ENCODE measurements at regions not wholly inside any gene's neighbourhood (a gene's known extent, or its start where the extent isn't known, plus 50 kb on each side); places are given as distances from the start of the nearest gene placed in this dataset.
A peak's percentile ranks its signal among the peaks of the same experiment; 100 is the strongest.

GRCh38 chr12:24709216-24709615, 239.7 kb downstream of the BCAT1 start:
- Mint-ChIP-seq H3K27me3 (no peaks in the 10 kb centered on the region), H3K4me3 (no peak overlapping the region), H3K4me1 (peaks cover 8% of the 10 kb centered on the region), H3K9me3 (no peaks in the 10 kb centered on the region), H3K27ac (no peak overlapping the region), H3K36me3 (no peaks in the 10 kb centered on the region)
- no peak for ATAC-seq (ENCODE audit: low read depth)
- no peak for DNase-seq (ENCODE audit: low spot score in 2 of 2)

DNA sequence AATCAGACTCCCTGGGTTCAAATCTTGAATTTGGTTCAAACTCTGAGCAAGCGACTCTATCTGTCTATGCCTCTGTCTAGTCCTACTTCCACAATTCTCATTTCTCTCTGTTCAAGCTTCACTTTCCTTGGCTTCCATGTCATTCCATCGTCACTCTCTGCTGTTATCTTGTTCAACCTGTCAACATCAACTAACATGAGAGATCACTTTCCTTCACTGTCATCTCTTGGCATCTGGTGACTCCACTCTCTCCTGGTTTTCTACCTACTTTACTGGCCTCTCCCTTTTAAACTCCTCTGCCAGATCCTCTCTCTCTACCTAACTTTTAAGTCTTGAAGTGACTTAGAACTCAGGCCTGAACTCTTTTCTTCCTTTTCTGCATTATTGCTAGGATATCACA, 240.2 kb downstream of the BCAT1 start:
- no peaks in the 10 kb centered on the region for H3K36me3 Mint-ChIP-seq
- no peaks in the 10 kb centered on the region for H3K9me3 Mint-ChIP-seq
- no peak overlapping the region for H3K27ac Mint-ChIP-seq
- no peak for ATAC-seq (ENCODE audit: low read depth)
- H3K4me3 Mint-ChIP-seq: no peak overlapping the region
- no peak for DNase-seq (ENCODE audit: low spot score in 2 of 2)
- H3K4me1 Mint-ChIP-seq: peaks cover 8% of the 10 kb centered on the region
- H3K27me3 Mint-ChIP-seq: no peaks in the 10 kb centered on the region

- no peaks in the 10 kb centered on the region for H3K36me3 Mint-ChIP-seq
- peaks cover 8% of the 10 kb centered on the region for H3K4me1 Mint-ChIP-seq
- H3K4me3 Mint-ChIP-seq: no peak overlapping the region
- H3K27me3 Mint-ChIP-seq: no peaks in the 10 kb centered on the region
- H3K9me3 Mint-ChIP-seq: no peaks in the 10 kb centered on the region
- ATAC-seq (ENCODE audit: low read depth): no peak
- DNase-seq (ENCODE audit: low spot score in 2 of 2): no peak
- no peak overlapping the region for H3K27ac Mint-ChIP-seq
Observed at GRCh38 chr12:24708043-24708442, 240.9 kb downstream of the BCAT1 start.

DNA sequence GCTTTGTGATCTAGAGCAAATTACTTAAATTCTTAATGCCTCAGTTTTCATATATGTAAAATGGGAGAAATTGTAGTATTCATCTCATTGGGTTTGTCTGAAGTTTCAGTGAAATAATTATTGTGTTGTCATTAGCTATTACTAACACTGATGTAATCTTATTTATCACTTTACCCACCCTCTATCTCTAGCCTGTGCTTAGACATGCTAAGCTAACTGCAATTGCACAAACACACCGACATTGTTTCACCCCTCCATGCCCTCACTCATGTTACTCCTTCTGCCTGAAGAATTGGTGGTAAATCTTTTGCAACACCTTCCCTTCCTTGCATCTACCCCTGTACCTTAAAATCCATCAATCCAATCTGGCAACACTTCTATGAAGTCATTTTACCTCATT, 241.6 kb downstream of the BCAT1 start:
- no peaks in the 10 kb centered on the region for H3K36me3 Mint-ChIP-seq
- peaks cover 8% of the 10 kb centered on the region for H3K4me1 Mint-ChIP-seq
- H3K27ac Mint-ChIP-seq: no peak overlapping the region
- no peak for DNase-seq (ENCODE audit: low spot score in 2 of 2)
- no peak overlapping the region for H3K4me3 Mint-ChIP-seq
- ATAC-seq (ENCODE audit: low read depth): no peak
- H3K27me3 Mint-ChIP-seq: no peaks in the 10 kb centered on the region
- H3K9me3 Mint-ChIP-seq: no peaks in the 10 kb centered on the region

DNA sequence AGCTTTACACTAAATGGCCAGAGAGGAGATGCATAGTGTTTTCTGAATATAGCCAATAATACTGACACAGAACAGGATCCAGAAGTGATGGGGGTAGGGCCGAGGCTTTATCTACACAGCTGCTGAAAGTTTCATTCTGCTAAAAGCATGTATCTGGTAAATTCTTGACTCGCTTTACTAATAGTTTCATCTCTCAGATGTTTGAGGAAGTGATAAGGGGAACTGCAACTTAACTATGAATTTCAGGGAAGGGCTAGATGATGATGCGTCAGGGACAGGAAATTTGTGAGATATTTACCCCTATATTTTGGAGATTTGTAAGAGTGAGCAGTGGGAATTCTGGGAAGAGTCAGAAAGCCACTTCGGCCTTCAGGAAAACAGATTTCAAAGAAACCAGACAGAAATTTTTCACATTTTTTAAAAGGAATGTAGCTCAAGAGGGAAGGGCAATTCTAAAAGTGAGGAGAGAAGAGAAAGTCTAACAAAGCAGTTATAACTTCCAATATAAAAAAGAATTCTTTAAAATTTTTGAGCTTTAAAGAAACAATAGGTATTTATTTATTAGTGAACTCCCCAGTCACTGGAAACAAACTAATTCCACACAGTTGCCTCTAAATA, 243.1 kb downstream of the BCAT1 start:
- Mint-ChIP-seq H3K9me3 (no peaks in the 10 kb centered on the region), H3K27me3 (no peaks in the 10 kb centered on the region), H3K4me3 (no peak overlapping the region), H3K4me1 (peaks cover 10% of the 10 kb centered on the region), H3K27ac (peak overlapping the region; percentile 22), H3K36me3 (no peaks in the 10 kb centered on the region)
- DNase-seq (ENCODE audit: low spot score in 2 of 2): peak in 1 of 2 donors; percentile 49
- ATAC-seq (ENCODE audit: low read depth): peak; percentile 98

DNA sequence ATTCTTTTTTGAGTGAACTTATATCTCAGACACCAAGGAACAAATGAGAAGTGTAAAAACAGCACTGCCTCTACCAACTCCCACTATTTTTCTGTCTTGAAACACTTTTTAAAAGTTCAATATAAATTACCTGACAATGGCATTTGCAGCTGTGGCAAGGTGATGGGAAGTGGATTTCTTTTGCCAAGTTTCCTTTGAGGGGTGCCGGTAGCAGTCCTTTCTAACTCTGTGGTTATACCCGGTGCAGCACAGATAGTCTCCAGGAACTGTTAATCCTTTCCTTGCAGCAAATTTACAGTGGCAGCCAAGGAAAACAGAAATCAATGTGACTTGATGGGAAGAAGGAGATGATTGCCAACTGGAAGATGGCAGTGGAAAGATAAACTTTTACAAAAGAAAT, 243.7 kb downstream of the BCAT1 start:
- DNase-seq (ENCODE audit: low spot score in 2 of 2): no peak
- H3K27ac Mint-ChIP-seq: peak overlapping the region; percentile 22
- H3K4me1 Mint-ChIP-seq: peaks cover 10% of the 10 kb centered on the region
- no peak overlapping the region for H3K4me3 Mint-ChIP-seq
- no peaks in the 10 kb centered on the region for H3K36me3 Mint-ChIP-seq
- H3K27me3 Mint-ChIP-seq: no peaks in the 10 kb centered on the region
- no peak for ATAC-seq (ENCODE audit: low read depth)
- no peaks in the 10 kb centered on the region for H3K9me3 Mint-ChIP-seq

GRCh38 chr12:24701343-24701742, 247.6 kb downstream of the BCAT1 start:
- ATAC-seq (ENCODE audit: low read depth) (no peak), DNase-seq (ENCODE audit: low spot score in 2 of 2) (no peak)
- H3K36me3 Mint-ChIP-seq: no peaks in the 10 kb centered on the region
- H3K4me3 Mint-ChIP-seq: no peak overlapping the region
- H3K27me3 Mint-ChIP-seq: no peaks in the 10 kb centered on the region
- H3K27ac Mint-ChIP-seq: no peak overlapping the region
- H3K4me1 Mint-ChIP-seq: peaks cover 10% of the 10 kb centered on the region
- H3K9me3 Mint-ChIP-seq: no peaks in the 10 kb centered on the region

DNA sequence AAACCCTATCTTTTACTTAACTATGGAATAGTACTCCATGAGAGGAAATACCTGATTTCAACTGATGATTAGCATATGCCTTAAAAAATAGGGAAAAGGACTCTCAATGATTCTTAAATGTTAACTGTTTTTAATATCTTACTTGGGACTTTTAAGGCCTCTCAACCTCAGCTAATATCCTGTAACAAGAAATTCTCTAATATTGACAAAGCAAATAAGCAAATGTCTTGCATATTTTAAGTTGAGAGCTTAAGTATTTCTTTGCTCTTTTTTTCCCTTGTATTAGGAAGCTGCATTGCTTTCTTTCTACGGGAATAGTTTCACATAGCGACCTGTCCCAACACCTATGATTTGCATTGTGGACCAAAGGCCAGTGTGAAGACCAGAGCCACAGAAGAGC, 249.9 kb downstream of the BCAT1 start:
- ATAC-seq (ENCODE audit: low read depth) (no peak), DNase-seq (ENCODE audit: low spot score in 2 of 2) (no peak)
- Mint-ChIP-seq H3K27me3 (no peaks in the 10 kb centered on the region), H3K27ac (no peak overlapping the region), H3K36me3 (no peaks in the 10 kb centered on the region), H3K4me3 (no peak overlapping the region), H3K9me3 (no peaks in the 10 kb centered on the region), H3K4me1 (peaks cover 2% of the 10 kb centered on the region)

GRCh38 chr12:24697769-24698168, 251.1 kb downstream of the BCAT1 start:
- no peaks in the 10 kb centered on the region for H3K9me3 Mint-ChIP-seq
- H3K27ac Mint-ChIP-seq: no peak overlapping the region
- no peak for ATAC-seq (ENCODE audit: low read depth)
- H3K4me1 Mint-ChIP-seq: peaks cover 2% of the 10 kb centered on the region
- no peaks in the 10 kb centered on the region for H3K36me3 Mint-ChIP-seq
- no peaks in the 10 kb centered on the region for H3K27me3 Mint-ChIP-seq
- no peak overlapping the region for H3K4me3 Mint-ChIP-seq
- no peak for DNase-seq (ENCODE audit: low spot score in 2 of 2)

DNA sequence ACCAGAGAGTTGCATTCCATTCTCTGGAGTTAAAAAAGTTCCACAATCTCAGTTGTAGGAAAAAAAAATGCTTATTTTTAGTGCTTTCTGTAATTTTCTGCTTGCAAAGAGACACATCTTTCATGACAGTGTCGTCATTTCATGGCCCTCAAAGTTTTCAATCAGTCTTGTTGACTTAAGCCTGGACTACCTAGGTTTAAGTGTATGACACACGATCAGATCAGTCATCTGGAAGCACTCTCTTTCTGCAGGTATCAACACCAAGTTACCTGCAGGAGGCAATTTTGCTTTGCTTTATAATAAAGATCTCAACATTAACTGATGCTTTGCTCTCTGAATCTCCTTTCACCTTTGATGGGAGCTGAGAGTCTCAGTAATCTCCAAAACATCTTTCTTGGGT, 251.6 kb downstream of the BCAT1 start:
- Mint-ChIP-seq H3K27me3 (peaks cover under 1% of the 10 kb centered on the region), H3K4me1 (peaks cover 2% of the 10 kb centered on the region), H3K27ac (no peak overlapping the region), H3K36me3 (no peaks in the 10 kb centered on the region), H3K4me3 (no peak overlapping the region), H3K9me3 (no peaks in the 10 kb centered on the region)
- ATAC-seq (ENCODE audit: low read depth) (no peak), DNase-seq (ENCODE audit: low spot score in 2 of 2) (no peak)

DNA sequence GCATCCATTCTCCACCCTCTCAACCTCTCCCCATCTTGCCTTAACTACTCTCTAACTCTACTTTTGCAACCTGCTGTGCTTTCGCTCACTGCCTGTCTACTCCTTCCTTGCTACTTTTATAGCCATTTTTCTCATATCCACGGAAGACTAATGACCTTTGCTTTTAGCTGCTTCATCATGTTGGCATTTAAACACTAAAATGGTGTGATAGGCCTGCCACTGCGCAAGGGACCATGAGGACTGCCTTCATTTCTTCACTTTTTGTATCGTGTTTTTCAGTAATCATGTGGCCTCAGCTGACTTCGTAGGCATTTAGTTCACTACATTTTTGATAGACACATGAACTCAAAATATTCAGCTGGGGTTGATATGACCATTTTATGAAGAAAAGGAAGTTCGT, 252.1 kb downstream of the BCAT1 start:
- no peak overlapping the region for H3K27ac Mint-ChIP-seq
- H3K4me1 Mint-ChIP-seq: peaks cover 2% of the 10 kb centered on the region
- H3K27me3 Mint-ChIP-seq: peaks cover 3% of the 10 kb centered on the region
- DNase-seq (ENCODE audit: low spot score in 2 of 2) (no peak), ATAC-seq (ENCODE audit: low read depth) (no peak)
- no peaks in the 10 kb centered on the region for H3K9me3 Mint-ChIP-seq
- no peaks in the 10 kb centered on the region for H3K36me3 Mint-ChIP-seq
- no peak overlapping the region for H3K4me3 Mint-ChIP-seq

- H3K27me3 Mint-ChIP-seq: peaks cover 3% of the 10 kb centered on the region
- no peaks in the 10 kb centered on the region for H3K4me1 Mint-ChIP-seq
- H3K9me3 Mint-ChIP-seq: no peaks in the 10 kb centered on the region
- ATAC-seq (ENCODE audit: low read depth) (no peak), DNase-seq (ENCODE audit: low spot score in 2 of 2) (no peak)
- H3K27ac Mint-ChIP-seq: no peak overlapping the region
- no peaks in the 10 kb centered on the region for H3K36me3 Mint-ChIP-seq
- H3K4me3 Mint-ChIP-seq: no peak overlapping the region
Observed at GRCh38 chr12:24695657-24696329, 253.1 kb downstream of the BCAT1 start.

- no peaks in the 10 kb centered on the region for H3K36me3 Mint-ChIP-seq
- no peak overlapping the region for H3K4me3 Mint-ChIP-seq
- H3K27ac Mint-ChIP-seq: no peak overlapping the region
- H3K4me1 Mint-ChIP-seq: no peaks in the 10 kb centered on the region
- peaks cover 3% of the 10 kb centered on the region for H3K27me3 Mint-ChIP-seq
- DNase-seq (ENCODE audit: low spot score in 2 of 2) (no peak), ATAC-seq (ENCODE audit: low read depth) (no peak)
- H3K9me3 Mint-ChIP-seq: no peaks in the 10 kb centered on the region
Observed at GRCh38 chr12:24695103-24695502, 253.8 kb downstream of the BCAT1 start.

GRCh38 chr12:24688601-24689000, 260.3 kb downstream of the BCAT1 start:
- ATAC-seq (ENCODE audit: low read depth) (no peak), DNase-seq (ENCODE audit: low spot score in 2 of 2) (no peak)
- H3K36me3 Mint-ChIP-seq: no peaks in the 10 kb centered on the region
- H3K4me1 Mint-ChIP-seq: no peaks in the 10 kb centered on the region
- H3K9me3 Mint-ChIP-seq: no peaks in the 10 kb centered on the region
- H3K27me3 Mint-ChIP-seq: peaks cover 3% of the 10 kb centered on the region
- H3K4me3 Mint-ChIP-seq: no peak overlapping the region
- no peak overlapping the region for H3K27ac Mint-ChIP-seq

DNA sequence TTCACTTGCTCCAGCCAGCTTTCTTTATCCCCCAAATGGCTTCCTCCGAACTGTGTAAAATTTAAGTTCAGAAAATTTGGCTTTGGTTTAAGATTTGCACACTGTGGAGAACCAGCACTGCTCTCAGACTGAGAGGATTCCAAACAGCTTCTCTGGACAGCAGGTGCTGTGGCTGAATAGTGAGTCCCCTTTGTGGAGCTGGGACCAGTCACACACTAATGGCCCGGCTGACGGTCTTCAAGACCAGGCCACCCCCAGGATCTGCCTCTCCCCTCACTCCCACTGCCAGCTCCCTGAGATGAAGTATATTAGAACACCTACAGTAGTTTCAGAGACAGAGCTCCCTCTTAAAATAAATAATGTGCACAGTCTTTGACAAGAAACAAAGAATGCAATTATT, 267.3 kb downstream of the BCAT1 start:
- no peak overlapping the region for H3K4me3 Mint-ChIP-seq
- ATAC-seq (ENCODE audit: low read depth) (no peak), DNase-seq (ENCODE audit: low spot score in 2 of 2) (no peak)
- H3K9me3 Mint-ChIP-seq: no peaks in the 10 kb centered on the region
- no peaks in the 10 kb centered on the region for H3K36me3 Mint-ChIP-seq
- no peaks in the 10 kb centered on the region for H3K4me1 Mint-ChIP-seq
- no peak overlapping the region for H3K27ac Mint-ChIP-seq
- no peaks in the 10 kb centered on the region for H3K27me3 Mint-ChIP-seq
